Muscle of leg (tissue), 3 donors: ENCODE measurements at regions not wholly inside any gene's neighbourhood (a gene's known extent, or its start where the extent isn't known, plus 50 kb on each side); places are given as distances from the start of the nearest gene placed in this dataset.
"Not testable (repeated sequence)": the region's sequence is repeated elsewhere in the genome, so short reads cannot be mapped to it uniquely, and the experiment has no call there.

Experiments
- DNase-seq: peaks from one replicate; pipeline ENCODE4 v3.0.0; 2013
- H3K27ac ChIP-seq: one replicate; pipeline ENCODE4 v1.5.1; 2013; ENCODE audit warnings: mild to moderate bottlenecking, low read length, control low read depth
- H3K27me3 ChIP-seq: one replicate; pipeline ENCODE4 v1.6.1; 2013; ENCODE audit warnings: low read length; ENCODE audit not compliant: control insufficient read depth, insufficient read depth
- H3K36me3 ChIP-seq: one replicate; pipeline ENCODE4 v1.6.1; 2013; ENCODE audit warnings: low read length; ENCODE audit not compliant: control insufficient read depth, insufficient read depth
- H3K4me1 ChIP-seq: one replicate; pipeline ENCODE4 v1.6.1; 2013; ENCODE audit warnings: low read length; ENCODE audit not compliant: control insufficient read depth, insufficient read depth
- H3K4me3 ChIP-seq: one replicate; pipeline ENCODE4 v1.5.1; 2013; ENCODE audit warnings: low read length, control low read depth
- H3K9me3 ChIP-seq: replicated peaks from 2 replicates; pipeline ENCODE4 v1.6.1; 2013; ENCODE audit warnings: low read depth, low read length; ENCODE audit not compliant: control insufficient read depth
- WGBS: methylation state at CpG from one replicate; pipeline ENCODE4 v1.1.5; 2013; ENCODE audit warnings: missing lambda C conversion rate; ENCODE audit not compliant: insufficient coverage; 5-methylcytosine and 5-hydroxymethylcytosine counted together

- peak overlapping the region; percentile 59 for H3K27ac ChIP-seq
- DNase-seq, result peak; percentile 35
- H3K4me1 ChIP-seq, H3K27me3 ChIP-seq, H3K36me3 ChIP-seq, H3K4me3 ChIP-seq, H3K9me3 ChIP-seq: not testable (repeated sequence)
- no CpG with 5 or more reads among the region's 7 CpGs for WGBS
Observed at GRCh38 chr2:111376971-111377352, 256.2 kb downstream of the BCL2L11 start.

- not testable (repeated sequence) for DNase-seq, H3K9me3 ChIP-seq, H3K4me3 ChIP-seq, H3K36me3 ChIP-seq, H3K4me1 ChIP-seq, H3K27ac ChIP-seq, H3K27me3 ChIP-seq
- no CpG with 5 or more reads among the region's 13 CpGs for WGBS
Observed at GRCh38 chr2:111377386-111377959, 256.8 kb downstream of the BCL2L11 start.

GRCh38 chr2:111378348-111378747 is 257.6 kb downstream of the BCL2L11 start:
- H3K27me3 ChIP-seq, H3K4me3 ChIP-seq, H3K36me3 ChIP-seq, H3K9me3 ChIP-seq, H3K27ac ChIP-seq, H3K4me1 ChIP-seq, DNase-seq: not testable (repeated sequence)
- WGBS, result no CpG with 5 or more reads among the region's 3 CpGs

DNA sequence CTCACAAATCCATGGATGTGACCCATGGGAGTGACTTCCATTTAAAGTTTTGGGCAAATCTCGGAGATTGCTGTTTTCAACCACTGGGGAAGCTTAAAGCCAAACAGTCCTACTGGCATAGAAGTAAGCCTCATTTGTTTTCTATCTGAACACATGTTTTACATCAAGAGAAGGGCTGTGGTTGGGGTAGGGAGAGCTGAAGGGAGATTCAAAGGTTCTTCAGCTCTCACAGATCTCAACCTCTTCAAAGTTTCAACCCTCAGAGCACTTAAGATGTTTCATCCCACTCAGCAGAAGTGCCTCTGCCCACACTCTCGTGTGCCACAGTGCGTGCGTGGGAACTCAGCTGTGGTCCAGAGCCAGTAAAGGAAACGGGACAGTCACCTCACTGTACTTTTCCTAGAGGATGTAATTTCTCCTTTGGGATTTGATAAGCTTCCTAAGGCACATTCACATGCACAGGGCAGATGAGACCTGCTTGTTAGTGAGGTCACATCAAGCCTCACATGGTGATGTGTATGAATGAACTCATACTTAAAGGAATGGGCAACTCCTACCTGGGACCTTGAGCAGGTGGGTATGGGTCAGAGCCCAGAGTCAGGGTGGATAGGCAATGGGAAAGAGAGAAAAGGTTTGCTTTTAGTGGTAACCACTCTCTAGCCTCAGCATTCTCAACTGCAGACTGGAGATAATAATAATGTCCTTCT is 260.2 kb downstream of the BCL2L11 start:
- WGBS, result no CpG with 5 or more reads among the region's 5 CpGs
- H3K4me3 ChIP-seq, H3K4me1 ChIP-seq, H3K27me3 ChIP-seq, DNase-seq, H3K27ac ChIP-seq, H3K36me3 ChIP-seq, H3K9me3 ChIP-seq: not testable (repeated sequence)

GRCh38 chr2:111381530-111382306 is 261.0 kb downstream of the BCL2L11 start:
- WGBS, result no CpG with 5 or more reads among the region's 11 CpGs
- not testable (repeated sequence) for H3K27ac ChIP-seq

DNA sequence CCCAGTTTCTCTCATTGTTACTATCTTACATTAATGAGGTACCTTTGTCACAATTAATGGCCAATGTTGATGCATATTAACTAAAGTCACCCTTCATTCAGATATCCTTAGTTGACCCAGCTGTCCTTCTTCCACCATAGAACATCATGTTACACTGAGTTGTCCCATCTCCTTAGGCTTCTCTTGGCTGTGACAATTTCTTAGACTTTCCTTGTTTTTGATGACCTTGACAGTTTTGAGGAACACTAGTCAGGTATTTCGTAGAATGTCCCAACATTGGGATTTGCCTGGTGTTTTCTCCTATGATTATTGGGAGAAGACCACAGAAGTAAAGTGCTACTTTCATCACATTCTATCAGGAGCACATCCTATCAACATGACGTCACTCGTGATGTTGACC is 261.8 kb downstream of the BCL2L11 start:
- H3K4me1 ChIP-seq, H3K4me3 ChIP-seq, H3K27me3 ChIP-seq, H3K27ac ChIP-seq, H3K36me3 ChIP-seq, H3K9me3 ChIP-seq, DNase-seq: not testable (repeated sequence)
- WGBS, result no CpG with 5 or more reads among the region's 3 CpGs

More at GRCh38 chr2:111381530-111382306, 261.0 kb downstream of the BCL2L11 start:
- H3K4me3 ChIP-seq, H3K9me3 ChIP-seq, H3K4me1 ChIP-seq, H3K27me3 ChIP-seq, H3K36me3 ChIP-seq, DNase-seq: not testable (repeated sequence)

DNA sequence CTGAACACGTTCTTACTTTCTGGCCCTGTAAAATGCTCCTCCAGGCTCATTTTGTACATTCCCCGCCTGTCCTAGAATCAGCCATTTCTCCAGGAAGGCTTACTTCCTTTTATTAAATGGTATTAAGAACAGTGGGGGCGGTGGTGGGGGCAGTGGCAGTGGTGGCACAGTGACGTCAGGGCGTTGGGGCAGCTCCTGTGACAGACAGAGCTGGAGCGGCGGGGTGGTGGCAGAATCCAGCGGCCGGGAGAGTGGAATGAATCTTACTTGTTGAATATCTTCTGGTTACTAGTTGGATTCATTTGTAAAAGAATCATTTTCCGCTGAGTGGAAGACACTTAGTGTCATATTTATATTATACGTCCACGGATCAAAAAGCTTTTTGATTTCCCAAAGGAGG is 262.6 kb downstream of the BCL2L11 start:
- H3K4me3 ChIP-seq, H3K4me1 ChIP-seq, H3K36me3 ChIP-seq, H3K27me3 ChIP-seq, DNase-seq, H3K27ac ChIP-seq, H3K9me3 ChIP-seq: not testable (repeated sequence)
- 81% methylated on average over 3 of the region's 12 CpGs for WGBS

- H3K4me3 ChIP-seq, H3K27me3 ChIP-seq, H3K36me3 ChIP-seq, H3K9me3 ChIP-seq, H3K27ac ChIP-seq, DNase-seq, H3K4me1 ChIP-seq: not testable (repeated sequence)
- WGBS, result no CpG with 5 or more reads among the region's 8 CpGs
Observed at GRCh38 chr2:111385226-111385957, 264.7 kb downstream of the BCL2L11 start.

GRCh38 chr2:111390605-111391004 is 269.9 kb downstream of the BCL2L11 start:
- no CpG with 5 or more reads among the region's 2 CpGs for WGBS
- not testable (repeated sequence) for DNase-seq, H3K4me1 ChIP-seq, H3K4me3 ChIP-seq, H3K9me3 ChIP-seq, H3K27me3 ChIP-seq, H3K27ac ChIP-seq, H3K36me3 ChIP-seq
